NCI-H774 (cell line): ENCODE measurements at regions not wholly inside any gene's neighbourhood (a gene's known extent, or its start where the extent isn't known, plus 50 kb on each side); places are given as distances from the start of the nearest gene placed in this dataset.

Experiments used
- DNase-seq: peaks from one replicate; lab custom pipeline; 2025; lab: John Stamatoyannopoulos, UW

- DNase-seq: no peak
Measured at GRCh38 chr2:103810875-103811274, 1043.0 kb upstream of the POU3F3 start.

GRCh38 chr2:103814016-103814415 lies 1039.9 kb upstream of the POU3F3 start:
- DNase-seq: no peak

GRCh38 chr2:103815731-103816130 lies 1038.2 kb upstream of the POU3F3 start:
- no peak for DNase-seq

- no peak for DNase-seq
Measured at GRCh38 chr2:103817746-103818145, 1036.2 kb upstream of the POU3F3 start.

GRCh38 chr2:103818176-103818575 lies 1035.7 kb upstream of the POU3F3 start:
- no peak for DNase-seq

GRCh38 chr2:103819599-103819998 lies 1034.3 kb upstream of the POU3F3 start:
- DNase-seq: no peak

GRCh38 chr2:103823847-103824246 lies 1030.1 kb upstream of the POU3F3 start:
- peak; percentile 69 for DNase-seq

GRCh38 chr2:103847276-103847675 lies 1006.6 kb upstream of the POU3F3 start:
- no peak for DNase-seq

GRCh38 chr2:103859238-103859637 lies 994.7 kb upstream of the POU3F3 start:
- no peak for DNase-seq

- DNase-seq: no peak
Measured at GRCh38 chr2:103860016-103860415, 993.9 kb upstream of the POU3F3 start.

GRCh38 chr2:103868396-103868795 lies 985.5 kb upstream of the POU3F3 start:
- DNase-seq: no peak

- DNase-seq: no peak
Measured at GRCh38 chr2:103873716-103874351, 980.1 kb upstream of the POU3F3 start.

- no peak for DNase-seq
Measured at GRCh38 chr2:103875131-103875530, 978.8 kb upstream of the POU3F3 start.

- no peak for DNase-seq
Measured at GRCh38 chr2:103875531-103875930, 978.4 kb upstream of the POU3F3 start.

GRCh38 chr2:103876611-103877010 lies 977.3 kb upstream of the POU3F3 start:
- DNase-seq: no peak

GRCh38 chr2:103879101-103879500 lies 974.8 kb upstream of the POU3F3 start:
- no peak for DNase-seq

- peak; percentile 31 for DNase-seq
Measured at GRCh38 chr2:103880081-103880834, 973.7 kb upstream of the POU3F3 start.

- DNase-seq: no peak
Measured at GRCh38 chr2:103887625-103888024, 966.3 kb upstream of the POU3F3 start.

- DNase-seq: no peak
Measured at GRCh38 chr2:103896182-103896581, 957.7 kb upstream of the POU3F3 start.

GRCh38 chr2:103898561-103898960 lies 955.4 kb upstream of the POU3F3 start:
- DNase-seq: no peak

GRCh38 chr2:103902347-103902746 lies 951.6 kb upstream of the POU3F3 start:
- no peak for DNase-seq

- DNase-seq: no peak
Measured at GRCh38 chr2:103921161-103921560, 932.8 kb upstream of the POU3F3 start.

GRCh38 chr2:103942199-103942598 lies 911.7 kb upstream of the POU3F3 start:
- DNase-seq: no peak

- no peak for DNase-seq
Measured at GRCh38 chr2:103945083-103945482, 908.8 kb upstream of the POU3F3 start.
